BJ (cell line): ENCODE measurements at regions not wholly inside any gene's neighbourhood (a gene's known extent, or its start where the extent isn't known, plus 50 kb on each side); places are given as distances from the start of the nearest gene placed in this dataset.

Source experiments
- CTCF ChIA-PET: fragments of 350-600 bp; formaldehyde crosslinking; extraction: SDS; loops from one replicate; lab custom pipeline; 2021; ENCODE audit warnings: antibody characterized with exemption, inconsistent platforms; lab: Yijun Ruan, JAX
- POLR2A ChIA-PET: fragments of 300-600 bp; sonication (Branson Sonifier 250); formaldehyde crosslinking; extraction: SDS; loops from one replicate; lab custom pipeline; 2021; ENCODE audit warnings: antibody characterized with exemption; lab: Charles Lee
- DNase-seq: peaks from one replicate; pipeline ENCODE4 v3.0.0-alpha.2; 2011; ENCODE audit warnings: low read depth
- H3K27me3 ChIP-seq: 2 replicates; pipeline ENCODE4 v1.6.0; 2011; ENCODE audit warnings: low read length; ENCODE audit not compliant: control insufficient read depth, insufficient read depth
- H3K36me3 ChIP-seq: 2 replicates; pipeline ENCODE4 v1.5.1; 2011; ENCODE audit warnings: low read length; ENCODE audit not compliant: control insufficient read depth, insufficient read depth
- H3K4me3 ChIP-seq: 2 replicates; pipeline ENCODE4 v1.5.1; 2011; ENCODE audit warnings: low read depth, mild to moderate bottlenecking, control low read depth, low read length
- CTCF ChIP-seq: IDR thresholded peaks from 2 replicates; pipeline ENCODE4 v1.5.1; 2011; ENCODE audit warnings: low read depth, mild to moderate bottlenecking, control low read depth, inconsistent platforms, low read length, moderate library complexity; ENCODE audit not compliant: insufficient read depth

GRCh38 chr13:80590551-80590950 lies 249.6 kb upstream of the SPRY2 start:
- H3K36me3 ChIP-seq: no peaks in the 10 kb centered on the region
- H3K27me3 ChIP-seq: no peaks in the 10 kb centered on the region
- CTCF ChIA-PET: no interaction called here
- POLR2A ChIA-PET: no interaction called here
- no peak overlapping the region for H3K4me3 ChIP-seq
- no peak for TF ChIP-seq CTCF
- DNase-seq: no peak

- CTCF ChIA-PET: no interaction called here
Measured at GRCh38 chr13:80586356-80586755, 245.4 kb upstream of the SPRY2 start.

GRCh38 chr13:80585531-80585930 lies 244.6 kb upstream of the SPRY2 start:
- ChIA-PET POLR2A (no interaction called here), CTCF (no interaction called here)
- Histone ChIP-seq H3K36me3 (no peaks in the 10 kb centered on the region), H3K4me3 (no peak overlapping the region), H3K27me3 (no peaks in the 10 kb centered on the region)
- DNase-seq: no peak
- no peak for TF ChIP-seq CTCF

More at GRCh38 chr13:80586356-80586755, 245.4 kb upstream of the SPRY2 start:
- no peak for TF ChIP-seq CTCF
- no peak overlapping the region for H3K4me3 ChIP-seq
- POLR2A ChIA-PET: no interaction called here
- no peak for DNase-seq
- no peaks in the 10 kb centered on the region for H3K36me3 ChIP-seq
- H3K27me3 ChIP-seq: no peaks in the 10 kb centered on the region

- CTCF ChIA-PET: no interaction called here
- H3K36me3 ChIP-seq: no peaks in the 10 kb centered on the region
- no peak for DNase-seq
- H3K4me3 ChIP-seq: no peak overlapping the region
- TF ChIP-seq CTCF: no peak
- POLR2A ChIA-PET: no interaction called here
- no peaks in the 10 kb centered on the region for H3K27me3 ChIP-seq
Measured at GRCh38 chr13:80584785-80585184, 243.9 kb upstream of the SPRY2 start.

- Histone ChIP-seq H3K36me3 (no peaks in the 10 kb centered on the region), H3K27me3 (no peaks in the 10 kb centered on the region), H3K4me3 (no peak overlapping the region)
- POLR2A ChIA-PET: no interaction called here
- CTCF ChIA-PET: interaction anchor here (0.8 kb wide), 1 partner anchor 18 kb away, joined by 3 read pairs; no protein-coding TSS in a partner anchor
- DNase-seq: no peak
- TF ChIP-seq CTCF: no peak
Measured at GRCh38 chr13:80584306-80584705, 243.4 kb upstream of the SPRY2 start.
